Right lobe of liver (tissue), 6 donors: ENCODE measurements at regions not wholly inside any gene's neighbourhood (a gene's known extent, or its start where the extent isn't known, plus 50 kb on each side); places are given as distances from the start of the nearest gene placed in this dataset.
"Not testable (repeated sequence)": the region's sequence is repeated elsewhere in the genome, so short reads cannot be mapped to it uniquely, and the experiment has no call there.

Experiments
- ATAC-seq, 4 donors: fragments of 200-7000 bp; cut with Tn5 transposase; one replicate each; pipeline ENCODE4 v1.9.1; 2020; ENCODE audit warnings: mild to moderate bottlenecking in 4 of 4, moderate library complexity in 4 of 4
- DNase-seq, 3 donors: peaks; one replicate each; pipeline ENCODE4 v3.0.0-alpha.2; 2020
- H3K27ac ChIP-seq, 3 donors: fragments of 200-600 bp; one replicate each; pipeline ENCODE4 v1.8.0; 2022
- H3K27me3 ChIP-seq, 2 donors: fragments of 200-600 bp; one replicate each; pipeline ENCODE4 v1.8.0; 2022
- H3K36me3 ChIP-seq, 4 donors: fragments of 200-600 bp; sonication (generic) in 1 of 4; one replicate each; pipeline versions ENCODE4 v1.5.1 to v1.8.0; 2017 to 2022; ENCODE audit warnings: control low read depth in 1 of 4
- H3K4me1 ChIP-seq, 4 donors: fragments of 200-600 bp; sonication (generic) in 1 of 4; one replicate each; pipeline versions ENCODE4 v1.5.1 to v1.8.0; 2017 to 2022; ENCODE audit warnings: control low read depth in 1 of 4
- H3K4me3 ChIP-seq, 3 donors: fragments of 200-600 bp; one replicate each; pipeline ENCODE4 v1.8.0; 2022
- H3K9me3 ChIP-seq, 4 donors: fragments of 200-600 bp; sonication (generic) in 1 of 4; one replicate each; pipeline versions ENCODE4 v1.5.1 to v1.8.0; 2017 to 2022; ENCODE audit warnings: control low read depth in 1 of 4
- WGBS: methylation state at CpG from one replicate; pipeline ENCODE4 v1.1.6; 2018; ENCODE audit warnings: low coverage, low lambda C conversion rate; ENCODE audit not compliant: insufficient coverage; ENCODE audit errors: missing lambda C conversion rate; 5-methylcytosine and 5-hydroxymethylcytosine counted together
- intact Hi-C, 2 donors: fragments of 100-400 bp; cut with DNase I; formaldehyde crosslinking; loops; one replicate each; pipeline versions ENCODE4 v1.11.2 to v1.14.1; 2022
- donor health status: DM: no; HTN: yes; CAD: no.
- donor health status: DM: no; HTN: no; CAD: no.
- donor health status: DM: no; HTN: no; CAD: no.
- donor health status: DM: no; HTN: yes; CAD: no.
- donor health status: DM: no; HTN: yes; CAD: no.

DNA sequence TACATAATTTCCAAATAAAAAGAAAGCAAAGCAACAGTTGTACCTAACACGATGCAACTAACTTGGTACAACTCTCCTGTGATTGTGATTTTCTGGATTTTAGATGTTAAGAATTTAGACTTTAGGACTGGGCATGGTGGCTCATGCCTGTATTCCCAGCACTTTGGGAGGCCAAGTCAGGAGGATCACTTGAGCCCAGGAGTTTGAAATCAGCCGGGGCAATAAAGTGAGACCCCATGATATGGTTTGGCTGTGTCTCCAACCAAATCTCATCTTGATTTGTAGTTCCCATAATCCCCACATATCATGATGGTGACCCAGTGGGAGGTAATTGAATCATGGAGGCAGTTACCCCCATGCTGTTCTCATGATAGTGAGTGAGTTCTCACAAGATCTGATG lies 5285.6 kb upstream of the TPTE start:
- 34% methylated on average over 2 of the region's 2 CpGs for WGBS
- H3K27ac ChIP-seq, DNase-seq, H3K9me3 ChIP-seq, H3K27me3 ChIP-seq, H3K4me3 ChIP-seq, intact Hi-C loops, ATAC-seq, H3K4me1 ChIP-seq, H3K36me3 ChIP-seq: not testable (repeated sequence)

DNA sequence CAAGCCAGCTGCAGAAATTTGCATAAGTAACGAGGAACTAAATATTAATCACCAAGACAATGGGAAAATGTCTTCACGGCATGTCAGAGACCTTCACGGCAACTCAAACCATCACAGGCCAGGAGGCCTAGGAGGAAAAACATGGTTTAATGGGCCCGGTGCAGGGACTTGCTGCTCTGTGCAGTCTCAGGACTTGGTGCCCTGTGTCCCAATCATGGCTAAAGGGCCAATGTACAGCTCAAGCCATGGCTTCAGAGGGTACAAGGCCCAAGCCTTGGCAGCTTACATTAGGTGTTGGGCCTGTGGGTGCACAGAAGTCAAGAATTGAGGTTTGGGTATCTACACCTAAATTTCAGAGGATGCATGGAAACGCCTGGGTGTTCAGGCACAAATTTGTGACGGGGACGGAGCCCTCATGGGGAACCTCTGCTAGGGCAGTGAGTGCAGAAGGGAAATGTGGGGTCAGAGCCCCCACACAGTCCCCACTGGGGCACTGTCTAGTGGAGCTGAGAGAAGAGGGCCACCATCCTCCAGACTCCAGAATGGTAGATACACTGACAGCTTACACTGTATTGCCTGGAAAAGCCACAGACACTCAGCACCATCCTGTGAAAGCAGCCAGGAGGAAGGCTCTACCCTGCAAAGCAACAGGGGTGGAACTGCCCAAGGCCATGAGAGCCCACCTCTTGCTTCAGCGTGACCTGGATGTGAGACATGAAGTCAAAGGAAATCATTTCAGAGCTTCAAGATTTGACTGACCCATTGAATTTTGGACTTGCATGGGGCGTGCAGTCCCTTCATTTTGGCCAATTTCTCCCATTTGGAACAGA lies 5284.3 kb upstream of the TPTE start:
- intact Hi-C loops, H3K9me3 ChIP-seq, H3K4me1 ChIP-seq, ATAC-seq, H3K27ac ChIP-seq, H3K36me3 ChIP-seq, DNase-seq, H3K27me3 ChIP-seq, H3K4me3 ChIP-seq: not testable (repeated sequence)
- WGBS = 45% methylated on average over 9 of the region's 9 CpGs

DNA sequence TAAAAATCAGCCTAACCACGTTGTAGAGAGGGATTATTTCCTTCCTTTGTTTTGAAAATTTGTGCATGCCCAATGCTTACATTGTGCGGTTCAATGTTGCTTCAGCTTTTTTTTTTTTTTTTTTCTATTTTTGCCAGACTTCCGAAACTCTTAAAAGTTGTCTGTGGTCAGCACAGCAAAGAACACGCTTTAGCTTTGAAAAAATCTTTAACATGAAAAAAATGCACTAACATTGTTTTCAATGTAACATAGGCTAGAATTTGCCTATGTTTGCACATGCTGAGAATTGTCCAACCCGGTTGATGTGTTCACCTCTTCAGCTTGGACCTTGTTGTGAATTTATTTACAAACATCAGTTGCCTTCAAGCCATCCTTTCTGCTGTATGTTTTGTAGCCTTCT lies 5280.9 kb upstream of the TPTE start:
- H3K9me3 ChIP-seq, DNase-seq, intact Hi-C loops, H3K36me3 ChIP-seq, H3K27me3 ChIP-seq, H3K27ac ChIP-seq, H3K4me1 ChIP-seq, H3K4me3 ChIP-seq, ATAC-seq: not testable (repeated sequence)
- 26% methylated on average over 5 of the region's 5 CpGs for WGBS

DNA sequence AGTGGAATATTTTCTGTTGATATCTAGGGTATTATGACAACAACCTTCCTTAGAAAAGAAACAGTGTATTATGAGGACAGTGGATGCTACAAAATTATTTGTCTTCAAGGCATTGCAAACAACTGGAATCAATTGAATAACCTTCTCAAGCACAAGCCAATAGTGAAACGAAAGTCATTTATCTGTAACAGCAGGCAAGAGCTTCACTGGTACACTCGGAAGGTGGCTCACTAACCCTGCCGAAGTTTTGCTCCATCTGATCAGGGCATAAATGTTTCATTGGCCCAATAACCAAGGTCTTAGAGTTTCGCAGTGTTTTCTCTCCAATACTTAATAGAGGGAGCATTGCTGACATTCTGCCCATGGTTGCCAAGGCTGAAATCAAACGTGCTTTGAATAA lies 5278.7 kb upstream of the TPTE start:
- H3K27me3 ChIP-seq, intact Hi-C loops, H3K4me3 ChIP-seq, H3K4me1 ChIP-seq, DNase-seq, H3K36me3 ChIP-seq, ATAC-seq, H3K9me3 ChIP-seq, H3K27ac ChIP-seq: not testable (repeated sequence)
- 27% methylated on average over 5 of the region's 5 CpGs for WGBS

DNA sequence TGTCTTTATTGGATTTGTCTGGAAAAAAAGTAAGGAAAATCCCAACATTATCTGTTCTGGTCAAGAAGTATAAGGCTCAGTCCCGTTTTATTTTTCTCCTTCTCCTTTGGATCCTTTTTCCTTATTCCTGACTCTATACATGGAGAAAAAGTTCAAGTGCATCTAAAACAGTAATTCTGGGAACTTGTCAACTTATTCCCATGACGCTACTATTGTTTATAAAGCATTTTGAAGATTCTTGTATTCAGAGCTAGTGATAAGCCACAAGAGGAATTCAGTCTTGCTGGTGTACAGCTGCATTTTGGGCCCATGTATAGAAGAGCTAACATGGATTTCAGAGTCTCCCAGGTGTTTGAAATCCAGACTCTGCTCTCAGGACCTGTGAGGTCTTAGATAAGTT lies 5278.1 kb upstream of the TPTE start:
- H3K4me1 ChIP-seq, intact Hi-C loops, H3K9me3 ChIP-seq, H3K36me3 ChIP-seq, H3K27me3 ChIP-seq, DNase-seq, H3K27ac ChIP-seq, ATAC-seq, H3K4me3 ChIP-seq: not testable (repeated sequence)
- WGBS = 33% methylated on average over 2 of the region's 2 CpGs

DNA sequence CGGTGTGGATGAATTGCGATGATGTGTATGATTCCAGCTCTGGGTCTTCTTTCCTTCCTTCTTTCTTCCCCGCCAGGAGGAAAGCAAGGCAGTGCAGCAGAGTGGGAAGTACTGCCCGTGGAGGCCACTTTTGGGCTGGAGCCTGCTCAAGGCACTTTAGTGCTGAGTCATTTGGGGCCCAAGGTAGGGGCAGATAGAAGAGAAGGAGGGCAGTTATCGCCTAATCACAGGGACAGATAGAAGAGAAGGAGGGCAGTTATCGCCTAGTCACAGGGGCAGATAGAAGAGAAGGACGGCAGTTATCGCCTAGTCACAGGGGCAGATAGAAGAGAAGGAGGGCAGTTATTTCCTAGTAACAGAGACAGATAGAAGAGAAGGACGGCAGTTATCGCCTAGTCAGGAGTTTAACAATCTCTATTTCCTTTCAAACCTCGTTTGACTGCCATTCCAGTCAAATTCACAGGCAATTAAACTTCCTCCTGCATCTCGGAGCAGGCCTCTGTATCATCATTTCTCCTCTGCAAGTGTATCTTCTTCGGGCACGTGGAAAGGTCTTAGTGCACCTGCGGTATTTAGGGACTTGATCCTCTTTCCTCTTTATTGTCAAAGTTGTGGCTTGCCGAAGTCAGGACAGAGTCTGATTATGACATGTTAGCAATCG lies 5277.5 kb upstream of the TPTE start:
- intact Hi-C loops, H3K27me3 ChIP-seq, H3K9me3 ChIP-seq, H3K4me1 ChIP-seq, ATAC-seq, H3K27ac ChIP-seq, H3K4me3 ChIP-seq, DNase-seq, H3K36me3 ChIP-seq: not testable (repeated sequence)
- WGBS = 54% methylated on average over 17 of the region's 17 CpGs

DNA sequence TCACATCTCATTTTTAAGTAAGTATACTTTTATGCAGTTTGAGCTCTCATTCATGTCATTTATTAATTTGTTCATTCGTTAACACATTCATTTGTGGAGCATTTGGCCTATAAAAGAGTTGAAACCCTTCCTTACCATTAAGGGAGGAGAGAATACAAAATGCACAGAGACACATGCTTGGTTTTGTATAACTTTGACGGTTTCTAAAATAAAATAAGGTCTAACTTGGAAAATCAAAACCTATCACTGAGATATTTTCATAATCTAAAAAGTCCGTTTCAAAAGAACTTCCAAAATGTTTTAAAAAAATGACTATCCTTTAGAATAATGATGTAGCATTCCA lies 5277.0 kb upstream of the TPTE start:
- H3K4me3 ChIP-seq, H3K4me1 ChIP-seq, H3K36me3 ChIP-seq, H3K27me3 ChIP-seq, H3K27ac ChIP-seq, DNase-seq, H3K9me3 ChIP-seq, ATAC-seq, intact Hi-C loops: not testable (repeated sequence)
- WGBS = 26% methylated on average over 3 of the region's 3 CpGs

DNA sequence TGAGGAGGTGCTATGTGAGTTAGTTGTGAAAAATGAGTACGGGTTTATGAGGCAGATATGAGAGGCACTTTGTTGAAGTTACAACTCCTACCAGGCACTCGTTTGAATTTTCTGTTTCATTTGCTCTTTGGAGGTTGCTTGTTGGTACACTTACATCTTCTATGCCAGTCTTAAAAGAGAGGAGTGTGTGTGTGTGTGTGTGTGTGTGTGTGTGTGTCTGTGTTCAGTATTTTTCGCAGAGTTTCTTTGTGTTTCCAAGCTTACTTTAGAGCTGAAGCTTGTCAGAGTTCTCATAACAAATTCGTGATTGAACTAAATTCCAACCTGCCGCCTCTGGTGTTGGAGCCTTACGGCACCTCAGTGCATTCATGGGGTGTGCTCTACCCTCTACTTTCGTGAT lies 5276.4 kb upstream of the TPTE start:
- H3K36me3 ChIP-seq, H3K27me3 ChIP-seq, H3K27ac ChIP-seq, H3K4me1 ChIP-seq, DNase-seq, H3K4me3 ChIP-seq, intact Hi-C loops, H3K9me3 ChIP-seq, ATAC-seq: not testable (repeated sequence)
- 39% methylated on average over 7 of the region's 7 CpGs for WGBS

DNA sequence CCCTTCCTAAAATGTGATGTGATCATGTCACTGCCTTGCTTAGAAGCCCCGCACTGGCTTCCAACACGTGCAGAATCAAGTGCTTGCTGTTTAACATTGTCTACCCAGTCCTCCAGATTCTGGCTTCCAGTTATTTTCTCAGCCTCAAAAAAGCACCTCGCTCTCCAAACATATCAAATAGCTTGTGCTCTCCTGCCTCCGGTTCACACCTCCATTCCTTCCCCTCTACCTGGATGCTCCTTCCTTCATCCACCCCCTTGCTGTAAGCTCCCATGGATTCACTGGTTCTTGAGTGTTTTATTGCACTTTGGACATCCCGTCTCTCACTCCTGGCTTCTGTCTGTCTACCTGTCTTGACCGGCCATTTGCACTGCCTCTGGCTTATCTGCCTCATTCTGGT lies 5275.0 kb upstream of the TPTE start:
- H3K27me3 ChIP-seq, H3K4me1 ChIP-seq, DNase-seq, H3K36me3 ChIP-seq, H3K4me3 ChIP-seq, H3K27ac ChIP-seq, ATAC-seq, H3K9me3 ChIP-seq, intact Hi-C loops: not testable (repeated sequence)
- 46% methylated on average over 6 of the region's 6 CpGs for WGBS

DNA sequence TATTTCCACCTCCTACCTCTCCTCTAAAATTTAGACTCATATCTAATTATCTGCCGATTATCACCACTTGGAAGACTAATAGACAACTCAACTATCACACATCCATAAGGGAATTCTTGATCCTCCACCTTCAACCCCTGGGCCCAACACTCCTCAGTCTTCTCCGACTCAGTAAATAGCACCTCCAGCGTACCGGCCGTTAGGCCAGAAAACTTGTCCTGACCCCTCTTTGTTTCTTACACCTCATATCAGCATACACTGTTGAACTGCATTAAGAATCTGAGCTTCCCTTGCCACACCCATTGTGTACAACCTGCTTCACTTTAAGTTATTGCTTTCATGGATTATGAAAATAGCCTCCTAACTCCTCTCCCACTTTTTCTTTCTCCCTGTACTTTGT lies 5274.0 kb upstream of the TPTE start:
- intact Hi-C loops, ATAC-seq, H3K36me3 ChIP-seq, H3K4me1 ChIP-seq, H3K27me3 ChIP-seq, H3K9me3 ChIP-seq, DNase-seq, H3K4me3 ChIP-seq, H3K27ac ChIP-seq: not testable (repeated sequence)
- 85% methylated on average over 5 of the region's 5 CpGs for WGBS

DNA sequence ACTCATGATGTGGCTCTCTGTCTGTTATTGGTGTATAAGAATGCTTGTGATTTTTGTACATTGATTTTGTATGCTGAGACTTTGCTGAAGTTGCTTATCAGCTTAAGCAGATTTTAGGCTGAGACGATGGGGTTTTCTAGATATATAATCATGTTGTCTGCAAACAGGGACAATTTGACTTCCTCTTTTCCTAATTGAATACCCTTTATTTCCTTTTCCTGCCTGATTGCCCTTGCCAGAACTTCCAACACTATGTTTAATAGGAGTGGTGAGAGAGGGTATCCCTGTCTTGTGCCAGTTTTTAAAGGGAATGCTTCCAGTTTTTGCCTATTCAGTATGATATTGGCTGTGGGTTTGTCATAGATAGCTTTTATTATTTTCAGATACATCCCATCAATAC lies 5271.3 kb upstream of the TPTE start:
- DNase-seq, H3K36me3 ChIP-seq, H3K4me3 ChIP-seq, H3K27ac ChIP-seq, intact Hi-C loops, ATAC-seq, H3K27me3 ChIP-seq, H3K9me3 ChIP-seq, H3K4me1 ChIP-seq: not testable (repeated sequence)
- 42% methylated on average over 1 of the region's 1 CpG for WGBS

DNA sequence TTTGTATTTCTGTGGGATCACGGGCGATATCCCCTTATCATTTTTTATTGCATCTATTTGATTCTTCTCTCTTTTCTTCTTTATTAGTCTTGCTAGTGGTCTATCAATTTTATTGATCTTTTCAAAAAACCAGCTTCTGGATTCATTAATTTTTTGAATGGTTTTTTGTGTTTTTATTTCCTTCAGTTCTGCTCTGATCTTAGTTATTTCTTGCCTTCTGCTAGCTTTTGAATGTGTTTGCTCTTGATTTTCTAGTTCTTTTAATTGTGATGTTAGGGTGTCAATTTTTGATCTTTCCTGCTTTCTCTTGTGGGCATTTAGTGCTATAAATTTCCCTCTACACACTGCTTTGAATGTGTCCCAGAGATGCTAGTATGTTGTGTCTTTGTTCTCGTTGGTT lies 5270.2 kb upstream of the TPTE start:
- DNase-seq, H3K4me3 ChIP-seq, H3K9me3 ChIP-seq, H3K36me3 ChIP-seq, ATAC-seq, intact Hi-C loops, H3K4me1 ChIP-seq, H3K27ac ChIP-seq, H3K27me3 ChIP-seq: not testable (repeated sequence)
- WGBS = 32% methylated on average over 3 of the region's 3 CpGs
